Vagina (tissue), 2 donors: ENCODE measurements at regions not wholly inside any gene's neighbourhood (a gene's known extent, or its start where the extent isn't known, plus 50 kb on each side); places are given as distances from the start of the nearest gene placed in this dataset.

Experiments used
- DNase-seq, 2 donors: peaks; one replicate each; pipeline ENCODE4 v3.0.0-alpha.2; 2017; ENCODE audit errors: extremely low spot score in 2 of 2
- H3K27ac ChIP-seq: fragments of 200-600 bp; sonication (generic); one replicate; pipeline ENCODE4 v1.5.1; 2019
- H3K27me3 ChIP-seq: fragments of 200-600 bp; sonication (generic); one replicate; pipeline ENCODE4 v1.5.1; 2019
- H3K36me3 ChIP-seq, 2 donors: fragments of 200-600 bp; sonication (generic); one replicate each; pipeline ENCODE4 v1.5.1; 2017 to 2019
- H3K4me1 ChIP-seq: fragments of 200-600 bp; sonication (generic); one replicate; pipeline ENCODE4 v1.5.1; 2019
- H3K4me3 ChIP-seq, 2 donors: fragments of 200-600 bp; sonication (generic); 1 replicate in 1 of 2; 2 replicates in 1 of 2; pipeline ENCODE4 v1.5.1; 2016 to 2019
- H3K9me3 ChIP-seq: fragments of 200-600 bp; sonication (generic); one replicate; pipeline ENCODE4 v1.5.1; 2019
- POLR2A ChIP-seq, 2 donors: fragments of 450-650 bp; IDR thresholded peaks; one replicate each; pipeline ENCODE4 v1.6.1; 2017; ENCODE audit warnings: antibody characterized with exemption in 2 of 2, mild to moderate bottlenecking in 2 of 2, moderate library complexity in 2 of 2
- POLR2AphosphoS5 ChIP-seq, 2 donors: sonication (generic); formaldehyde crosslinking; IDR thresholded peaks; one replicate each; pipeline ENCODE4 v1.9.0; 2017; ENCODE audit warnings: antibody characterized with exemption in 2 of 2, mild to moderate bottlenecking in 2 of 2, low read depth in 1 of 2; ENCODE audit not compliant: insufficient read depth in 1 of 2
- intact Hi-C: fragments of 100-400 bp; cut with DNase I; formaldehyde crosslinking; loops from one replicate; pipeline ENCODE4 v1.15.1; 2023
- TF ChIP-seq, protein P1 (sequence below), 3 experiments: fragments of 450-650 bp in 2 of 3; fragments of 200-600 bp in 1 of 3; sonication (generic) in 1 of 3; IDR thresholded peaks; one replicate each; pipeline ENCODE4 v1.5.1; 2017 to 2019; ENCODE audit warnings: antibody characterized with exemption in 3 of 3, mild to moderate bottlenecking in 2 of 3, moderate library complexity in 2 of 3

DNA sequence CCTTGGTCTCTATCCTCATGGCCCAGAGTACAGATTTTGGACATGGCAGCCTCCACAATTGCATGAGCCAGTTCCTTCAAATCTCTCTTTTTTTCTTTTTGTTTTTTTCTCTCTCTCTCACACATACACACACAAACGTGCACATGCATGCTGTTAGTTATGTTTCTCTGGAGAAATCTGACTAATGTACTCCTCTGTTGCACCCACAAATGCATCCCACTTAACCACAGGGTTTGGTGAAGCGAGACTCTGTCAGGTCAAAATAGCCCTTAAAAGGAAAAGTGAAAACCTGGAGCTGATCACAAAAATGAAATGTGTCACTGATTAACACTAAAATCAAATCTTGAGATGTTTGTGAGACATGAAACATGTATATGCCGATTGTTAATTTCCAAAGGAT lies 374.6 kb upstream of the ARGLU1 start:
- Histone ChIP-seq H3K9me3 (no peaks in the 10 kb centered on the region), H3K4me1 (no peaks in the 10 kb centered on the region), H3K27me3 (no peaks in the 10 kb centered on the region), H3K36me3 (no peaks in the 10 kb centered on the region), H3K27ac (no peak overlapping the region), H3K4me3 (no peak overlapping the region)
- DNase-seq: no peak
- intact Hi-C loops: no loop called here
- TF ChIP-seq POLR2AphosphoS5 (IDR thresholded peaks at IDR 0.05; ENCODE audit: insufficient read depth in 1 of 2, low read depth in 1 of 2): no peak
- no peak for TF ChIP-seq POLR2A (IDR thresholded peaks at IDR 0.05)
- TF ChIP-seq, protein P1, sequence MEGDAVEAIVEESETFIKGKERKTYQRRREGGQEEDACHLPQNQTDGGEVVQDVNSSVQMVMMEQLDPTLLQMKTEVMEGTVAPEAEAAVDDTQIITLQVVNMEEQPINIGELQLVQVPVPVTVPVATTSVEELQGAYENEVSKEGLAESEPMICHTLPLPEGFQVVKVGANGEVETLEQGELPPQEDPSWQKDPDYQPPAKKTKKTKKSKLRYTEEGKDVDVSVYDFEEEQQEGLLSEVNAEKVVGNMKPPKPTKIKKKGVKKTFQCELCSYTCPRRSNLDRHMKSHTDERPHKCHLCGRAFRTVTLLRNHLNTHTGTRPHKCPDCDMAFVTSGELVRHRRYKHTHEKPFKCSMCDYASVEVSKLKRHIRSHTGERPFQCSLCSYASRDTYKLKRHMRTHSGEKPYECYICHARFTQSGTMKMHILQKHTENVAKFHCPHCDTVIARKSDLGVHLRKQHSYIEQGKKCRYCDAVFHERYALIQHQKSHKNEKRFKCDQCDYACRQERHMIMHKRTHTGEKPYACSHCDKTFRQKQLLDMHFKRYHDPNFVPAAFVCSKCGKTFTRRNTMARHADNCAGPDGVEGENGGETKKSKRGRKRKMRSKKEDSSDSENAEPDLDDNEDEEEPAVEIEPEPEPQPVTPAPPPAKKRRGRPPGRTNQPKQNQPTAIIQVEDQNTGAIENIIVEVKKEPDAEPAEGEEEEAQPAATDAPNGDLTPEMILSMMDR (IDR thresholded peaks at IDR 0.05): no peak

DNA sequence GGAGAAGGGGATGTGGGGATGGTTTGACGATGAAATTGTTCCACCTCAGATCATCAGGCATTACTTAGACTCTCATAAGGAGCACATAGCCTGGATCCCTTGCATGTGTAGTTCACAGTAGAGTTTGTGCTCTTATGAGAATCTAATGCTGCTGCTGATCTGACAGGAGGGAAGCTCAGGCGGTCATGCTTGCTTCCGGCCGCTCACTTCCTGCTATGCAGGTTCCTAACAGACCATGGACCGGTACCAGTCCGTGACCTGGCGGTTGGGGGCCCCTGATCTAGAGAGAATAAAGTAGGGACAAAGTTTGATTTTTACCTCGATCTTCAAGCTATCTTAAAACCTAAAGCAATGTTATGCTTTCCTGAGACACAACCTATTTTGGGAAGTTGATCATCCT lies 373.8 kb upstream of the ARGLU1 start:
- Histone ChIP-seq H3K36me3 (no peaks in the 10 kb centered on the region), H3K9me3 (no peaks in the 10 kb centered on the region), H3K27me3 (no peaks in the 10 kb centered on the region), H3K4me3 (no peak overlapping the region), H3K4me1 (no peaks in the 10 kb centered on the region), H3K27ac (no peak overlapping the region)
- TF ChIP-seq POLR2A (IDR thresholded peaks at IDR 0.05): no peak
- no peak for TF ChIP-seq POLR2AphosphoS5 (IDR thresholded peaks at IDR 0.05; ENCODE audit: insufficient read depth in 1 of 2, low read depth in 1 of 2)
- TF ChIP-seq, protein P1 (IDR thresholded peaks at IDR 0.05): no peak
- no peak for DNase-seq
- intact Hi-C loops: no loop called here

DNA sequence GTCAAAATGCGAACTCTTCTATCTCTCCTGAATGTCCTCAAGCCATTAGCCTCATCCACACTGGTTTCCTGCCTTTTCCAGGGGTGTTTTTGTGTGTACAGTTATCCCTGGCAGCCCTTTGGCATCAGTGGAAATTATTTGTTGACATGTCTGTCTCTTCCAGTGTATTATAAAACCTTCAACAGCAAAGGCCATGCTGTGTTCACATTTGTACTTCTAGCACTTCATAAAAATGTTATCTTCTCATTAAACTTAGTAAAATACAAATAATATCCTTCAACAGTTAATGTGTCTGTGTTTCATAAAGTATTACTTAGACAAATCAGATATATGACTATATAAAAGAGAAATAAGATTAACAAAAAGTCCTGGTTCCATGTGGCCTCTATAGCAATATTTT lies 359.5 kb upstream of the ARGLU1 start:
- H3K4me3 ChIP-seq: no peak overlapping the region
- TF ChIP-seq, protein P1 (IDR thresholded peaks at IDR 0.05): no peak
- TF ChIP-seq POLR2AphosphoS5 (IDR thresholded peaks at IDR 0.05; ENCODE audit: insufficient read depth in 1 of 2, low read depth in 1 of 2) (no peak), POLR2A (IDR thresholded peaks at IDR 0.05) (no peak)
- no peaks in the 10 kb centered on the region for H3K9me3 ChIP-seq
- intact Hi-C loops: no loop called here
- no peaks in the 10 kb centered on the region for H3K27me3 ChIP-seq
- no peaks in the 10 kb centered on the region for H3K4me1 ChIP-seq
- H3K27ac ChIP-seq: no peak overlapping the region
- DNase-seq: no peak
- no peaks in the 10 kb centered on the region for H3K36me3 ChIP-seq

DNA sequence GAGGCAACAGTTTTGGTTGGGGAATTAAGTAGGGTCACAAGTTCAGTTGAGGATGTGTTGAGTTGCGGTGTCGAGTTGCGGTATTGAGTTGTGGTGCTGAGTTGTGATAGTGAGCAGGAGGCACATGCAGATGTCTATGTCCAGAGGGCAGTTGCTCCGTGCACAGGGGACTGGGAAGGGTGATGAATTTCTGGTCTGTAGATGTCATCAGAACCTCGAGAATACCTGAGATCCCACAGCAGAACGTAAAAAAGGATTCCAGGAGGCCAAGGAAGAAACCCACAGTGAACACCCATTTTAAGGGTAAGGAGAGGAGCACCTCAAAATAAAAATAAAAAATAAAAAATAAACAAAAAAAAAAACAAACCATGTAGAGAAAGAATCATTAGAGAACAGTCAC lies 354.4 kb upstream of the ARGLU1 start:
- Histone ChIP-seq H3K4me1 (no peaks in the 10 kb centered on the region), H3K4me3 (no peak overlapping the region), H3K27ac (no peak overlapping the region), H3K9me3 (no peaks in the 10 kb centered on the region), H3K27me3 (no peaks in the 10 kb centered on the region), H3K36me3 (no peaks in the 10 kb centered on the region)
- no peak for DNase-seq
- intact Hi-C loops: no loop called here
- TF ChIP-seq POLR2AphosphoS5 (IDR thresholded peaks at IDR 0.05; ENCODE audit: insufficient read depth in 1 of 2, low read depth in 1 of 2): no peak
- TF ChIP-seq, protein P1 (IDR thresholded peaks at IDR 0.05): no peak
- TF ChIP-seq POLR2A (IDR thresholded peaks at IDR 0.05): no peak

DNA sequence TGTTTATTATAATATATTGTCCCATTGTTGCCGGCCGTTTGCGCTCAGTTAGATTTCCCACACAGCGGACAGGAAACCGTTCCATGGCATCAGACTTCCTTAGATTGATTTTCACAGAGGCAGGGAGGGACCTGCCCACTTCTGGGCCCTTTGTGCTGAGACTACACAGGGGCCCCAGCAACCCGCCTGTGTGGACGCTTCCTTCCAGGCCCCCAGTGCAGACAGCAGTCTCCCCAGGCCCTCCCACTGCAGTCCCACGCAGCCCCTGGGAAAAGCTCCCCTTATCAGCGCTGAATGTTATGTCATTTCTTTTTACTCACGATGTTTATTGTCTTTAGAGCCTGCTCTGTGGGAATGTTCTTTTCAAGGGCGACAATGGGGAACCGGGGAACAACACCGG lies 351.7 kb upstream of the ARGLU1 start:
- TF ChIP-seq, protein P1 (IDR thresholded peaks at IDR 0.05): no peak
- TF ChIP-seq POLR2AphosphoS5 (IDR thresholded peaks at IDR 0.05; ENCODE audit: insufficient read depth in 1 of 2, low read depth in 1 of 2): peak; percentile 12 to 47
- intact Hi-C loops: loop anchor here (10.0 kb wide), 1 partner anchor 385 kb away; the partner anchor contains the start of gene EFNB2
- Histone ChIP-seq H3K9me3 (no peaks in the 10 kb centered on the region), H3K4me1 (no peaks in the 10 kb centered on the region), H3K27me3 (no peaks in the 10 kb centered on the region), H3K27ac (no peak overlapping the region), H3K4me3 (no peak overlapping the region), H3K36me3 (no peaks in the 10 kb centered on the region)
- DNase-seq: no peak
